Neural progenitor cell (in vitro differentiated cells): ENCODE measurements at regions not wholly inside any gene's neighbourhood (a gene's known extent, or its start where the extent isn't known, plus 50 kb on each side); places are given as distances from the start of the nearest gene placed in this dataset.

Source experiments
- CTCF ChIP-seq: fragments of 200-600 bp; sonication (generic); IDR thresholded peaks from 2 replicates; pipeline ENCODE4 v1.5.1; 2017; ENCODE audit warnings: antibody characterized with exemption, mild to moderate bottlenecking
- EZH2 ChIP-seq: fragments of 200-600 bp; sonication (generic); IDR thresholded peaks from 2 replicates; pipeline ENCODE4 v1.6.1; 2017; ENCODE audit warnings: antibody characterized with exemption, mild to moderate bottlenecking, moderate library complexity
- EZH2phosphoT487 ChIP-seq: fragments of 200-600 bp; sonication (generic); IDR thresholded peaks from 2 replicates; pipeline ENCODE4 v1.6.1; 2017; ENCODE audit warnings: antibody characterized with exemption

- TF ChIP-seq CTCF (no peak), EZH2phosphoT487 (no peak), EZH2 (no peak)
These were observed 124.2 kb upstream of the RBPJ start for GRCh38 chr4:26196567-26196966.
